ENCODE measurements at regions not wholly inside any gene's neighbourhood (a gene's known extent, or its start where the extent isn't known, plus 50 kb on each side); places are given as distances from the start of the nearest gene placed in this dataset.

DNA sequence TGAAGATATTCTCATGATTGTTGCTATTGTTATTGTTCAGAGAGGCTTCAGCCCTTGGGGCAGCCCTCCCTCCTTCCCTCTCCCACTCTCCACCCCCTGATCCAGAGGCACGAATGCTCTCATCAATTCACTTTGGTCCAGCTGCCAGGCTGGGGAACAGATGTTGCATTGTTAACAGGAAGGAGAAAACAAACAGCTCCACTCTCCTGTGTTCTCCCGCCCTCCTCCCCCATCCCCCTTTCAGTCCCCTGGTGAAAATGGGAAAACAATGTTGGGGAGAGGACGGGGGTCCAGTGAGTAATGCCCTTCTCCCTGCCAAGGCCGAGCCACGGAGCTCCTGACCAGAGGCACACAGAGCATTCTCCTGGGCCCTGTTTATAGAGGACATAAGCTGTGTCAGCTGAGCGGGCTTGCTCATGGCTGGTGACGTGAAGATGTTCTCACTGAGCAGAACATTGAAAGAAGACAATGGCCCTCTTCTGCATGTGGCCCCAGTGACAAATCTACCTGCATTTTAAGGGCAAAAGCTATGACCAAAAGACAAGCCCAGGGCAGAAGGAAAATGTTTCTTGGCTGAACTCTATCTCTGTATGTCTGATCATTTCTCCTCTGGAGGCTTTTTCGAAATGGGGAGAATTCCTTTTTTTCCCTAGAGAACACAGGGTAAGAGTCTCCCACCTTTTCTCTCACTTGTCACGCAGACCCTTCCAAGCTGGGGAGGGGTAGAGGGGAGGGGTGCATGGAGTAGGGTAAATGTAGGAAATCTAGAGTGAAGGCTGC lies 111.7 kb downstream of the GLUL start:
- TF ChIP-seq, protein P1, sequence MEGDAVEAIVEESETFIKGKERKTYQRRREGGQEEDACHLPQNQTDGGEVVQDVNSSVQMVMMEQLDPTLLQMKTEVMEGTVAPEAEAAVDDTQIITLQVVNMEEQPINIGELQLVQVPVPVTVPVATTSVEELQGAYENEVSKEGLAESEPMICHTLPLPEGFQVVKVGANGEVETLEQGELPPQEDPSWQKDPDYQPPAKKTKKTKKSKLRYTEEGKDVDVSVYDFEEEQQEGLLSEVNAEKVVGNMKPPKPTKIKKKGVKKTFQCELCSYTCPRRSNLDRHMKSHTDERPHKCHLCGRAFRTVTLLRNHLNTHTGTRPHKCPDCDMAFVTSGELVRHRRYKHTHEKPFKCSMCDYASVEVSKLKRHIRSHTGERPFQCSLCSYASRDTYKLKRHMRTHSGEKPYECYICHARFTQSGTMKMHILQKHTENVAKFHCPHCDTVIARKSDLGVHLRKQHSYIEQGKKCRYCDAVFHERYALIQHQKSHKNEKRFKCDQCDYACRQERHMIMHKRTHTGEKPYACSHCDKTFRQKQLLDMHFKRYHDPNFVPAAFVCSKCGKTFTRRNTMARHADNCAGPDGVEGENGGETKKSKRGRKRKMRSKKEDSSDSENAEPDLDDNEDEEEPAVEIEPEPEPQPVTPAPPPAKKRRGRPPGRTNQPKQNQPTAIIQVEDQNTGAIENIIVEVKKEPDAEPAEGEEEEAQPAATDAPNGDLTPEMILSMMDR (IDR thresholded peaks at IDR 0.05): no peak
- no peak for TF ChIP-seq POLR2A (IDR thresholded peaks at IDR 0.05)

All from ovary (tissue), 3 donors.